GM19467 (cell line): ENCODE measurements at regions not wholly inside any gene's neighbourhood (a gene's known extent, or its start where the extent isn't known, plus 50 kb on each side); places are given as distances from the start of the nearest gene placed in this dataset.
"Not testable (repeated sequence)": the region's sequence is repeated elsewhere in the genome, so short reads cannot be mapped to it uniquely, and the experiment has no call there.

Experiments
- ATAC-seq: cut with Tn5 transposase; IDR thresholded peaks from one replicate; pipeline ENCODE4 v1.9.1; 2021; ENCODE audit warnings: mild to moderate bottlenecking, moderate library complexity; ENCODE audit not compliant: unreplicated experiment

- ATAC-seq: no peak
Observed at GRCh38 chr5:126000507-126000906, 422.7 kb upstream of the GRAMD2B start.

DNA sequence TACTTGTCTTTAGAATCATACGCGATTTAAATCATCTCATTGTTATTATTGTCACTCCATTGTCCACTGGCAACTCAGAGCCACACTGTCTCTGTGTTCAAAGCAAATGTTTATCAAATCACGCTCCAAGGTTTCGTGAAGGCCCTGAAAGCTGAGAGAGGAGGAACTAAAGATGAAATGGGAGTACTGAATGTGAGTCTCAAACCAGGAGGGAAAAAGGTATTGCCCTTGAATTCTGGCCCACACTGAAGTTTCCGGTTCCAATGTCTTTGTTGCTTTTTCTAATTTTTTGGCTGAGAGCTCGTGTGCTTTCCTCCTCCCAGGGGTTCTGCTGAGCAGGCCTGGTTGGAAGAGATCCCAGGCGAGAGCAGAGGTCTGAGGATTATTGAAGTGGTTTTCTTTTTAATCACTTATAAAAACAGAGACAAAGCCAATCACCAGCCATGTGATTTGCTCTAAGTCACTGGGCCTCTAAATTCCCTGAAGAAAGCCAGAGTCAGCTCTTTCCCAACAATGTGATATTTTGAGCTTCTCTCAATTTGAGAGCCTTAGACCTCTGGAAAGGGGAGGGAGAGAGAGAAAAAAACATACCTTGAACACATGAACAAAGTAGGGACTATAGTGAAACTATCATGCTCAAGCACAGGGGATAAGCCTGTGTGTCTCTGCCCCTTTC lies 420.8 kb upstream of the GRAMD2B start:
- no peak for ATAC-seq

GRCh38 chr5:126003309-126003708 lies 419.9 kb upstream of the GRAMD2B start:
- no peak for ATAC-seq

- ATAC-seq: no peak
Observed at GRCh38 chr5:126004636-126005035, 418.6 kb upstream of the GRAMD2B start.

DNA sequence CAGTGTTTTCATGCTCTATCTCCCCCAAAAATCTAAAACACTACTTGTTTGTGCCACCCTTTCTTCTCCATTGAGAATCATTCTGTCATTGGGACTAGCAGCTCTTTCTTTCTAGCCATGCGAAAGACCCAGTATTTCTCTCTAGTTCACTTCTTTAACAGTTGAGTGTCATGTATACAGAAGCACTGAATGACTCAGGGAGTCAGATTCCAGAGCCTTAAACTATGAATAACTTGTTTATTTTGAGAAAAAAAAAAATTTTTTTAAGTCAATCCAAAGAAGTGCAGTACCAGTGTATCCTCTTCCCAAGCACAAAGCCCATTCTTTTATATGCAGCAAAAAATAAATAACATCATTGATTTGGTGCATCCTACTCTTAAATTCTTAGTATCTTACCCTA lies 415.4 kb upstream of the GRAMD2B start:
- no peak for ATAC-seq

- no peak for ATAC-seq
Observed at GRCh38 chr5:126009566-126009965, 413.6 kb upstream of the GRAMD2B start.

- ATAC-seq: not testable (repeated sequence)
Observed at GRCh38 chr5:126011526-126011925, 411.7 kb upstream of the GRAMD2B start.

- ATAC-seq: no peak
Observed at GRCh38 chr5:126014676-126015075, 408.5 kb upstream of the GRAMD2B start.

- no peak for ATAC-seq
Observed at GRCh38 chr5:126015235-126016181, 407.7 kb upstream of the GRAMD2B start.

GRCh38 chr5:126016256-126016655 lies 407.0 kb upstream of the GRAMD2B start:
- ATAC-seq: no peak

DNA sequence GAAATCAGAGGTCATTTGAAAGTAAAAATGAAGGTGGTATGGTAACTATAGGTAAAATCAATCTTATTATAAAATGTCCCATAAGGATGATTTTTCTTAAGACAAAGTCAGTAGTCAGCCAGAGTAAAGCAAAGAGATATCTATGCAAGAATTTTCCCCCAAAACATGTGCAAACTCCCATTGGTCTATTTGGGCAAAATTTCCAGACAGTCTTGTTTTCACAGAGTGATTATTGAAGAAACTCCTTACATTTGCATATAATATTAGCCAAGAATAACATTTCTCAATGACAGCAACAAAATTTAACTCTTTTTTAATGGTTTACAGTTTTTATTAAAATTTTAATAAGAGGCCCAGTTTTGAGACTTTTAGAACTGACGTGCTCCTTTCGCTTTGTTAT lies 406.1 kb upstream of the GRAMD2B start:
- ATAC-seq: no peak

DNA sequence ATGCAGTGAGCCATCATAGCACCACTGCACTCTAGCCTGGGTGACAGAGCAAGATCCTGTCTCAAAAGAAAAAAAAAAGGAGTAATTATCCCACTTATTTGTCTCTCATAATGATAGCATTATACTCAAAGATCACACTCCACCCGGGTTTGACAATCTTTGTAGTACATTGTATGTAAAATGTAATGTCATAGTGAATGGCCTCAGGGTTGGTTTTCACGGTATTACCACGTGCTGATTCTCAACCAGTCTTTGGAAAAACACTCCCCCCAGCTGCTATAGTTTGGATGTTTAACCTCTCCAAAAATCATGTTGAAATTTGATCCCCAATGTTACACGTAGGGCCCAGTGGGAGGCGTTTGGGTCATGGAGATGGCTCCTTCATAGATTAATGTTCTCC lies 402.4 kb upstream of the GRAMD2B start:
- ATAC-seq: no peak

DNA sequence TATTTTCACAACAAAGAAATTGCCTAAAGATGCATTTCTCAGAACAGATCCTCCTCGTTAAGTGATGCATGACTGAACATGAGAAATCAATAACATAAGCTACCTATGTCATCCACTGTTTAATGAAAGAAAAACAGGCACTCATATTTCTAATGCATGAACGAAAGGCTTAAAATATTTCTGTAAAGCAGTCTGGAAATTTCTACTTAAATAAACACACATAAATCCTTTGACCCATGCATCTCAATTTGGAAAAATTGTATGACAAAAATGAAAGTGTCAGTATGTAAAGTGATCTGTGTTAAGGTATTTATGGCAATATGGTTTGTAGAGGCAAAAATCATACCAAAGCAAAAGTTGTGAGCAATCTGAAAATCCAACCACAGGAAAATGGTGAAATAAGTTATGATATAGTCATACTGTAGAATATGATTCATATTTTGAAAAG lies 399.2 kb upstream of the GRAMD2B start:
- no peak for ATAC-seq

GRCh38 chr5:126027149-126027548 lies 396.1 kb upstream of the GRAMD2B start:
- no peak for ATAC-seq

DNA sequence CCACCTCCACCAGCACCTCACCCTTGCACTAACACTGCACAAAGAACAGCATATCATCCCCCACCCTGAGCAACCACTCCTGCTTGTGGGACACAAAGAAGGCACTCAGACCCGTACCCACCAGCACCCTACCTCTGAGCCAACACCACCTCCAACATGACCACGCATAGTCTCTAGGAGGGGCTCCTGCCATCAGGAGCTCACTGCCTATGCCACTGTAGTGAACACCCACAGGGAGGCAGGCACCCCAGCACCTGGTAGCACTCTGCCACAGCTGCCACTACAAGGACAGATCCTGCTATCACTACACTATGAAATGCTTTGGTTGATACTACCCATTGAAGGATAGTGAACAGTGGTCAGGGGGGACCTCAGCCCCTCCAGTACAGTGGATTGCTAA lies 395.6 kb upstream of the GRAMD2B start:
- no peak for ATAC-seq

GRCh38 chr5:126028336-126028735 lies 394.9 kb upstream of the GRAMD2B start:
- no peak for ATAC-seq

- not testable (repeated sequence) for ATAC-seq
Observed at GRCh38 chr5:126029282-126029681, 393.9 kb upstream of the GRAMD2B start.

- no peak for ATAC-seq
Observed at GRCh38 chr5:126030698-126031097, 392.5 kb upstream of the GRAMD2B start.

DNA sequence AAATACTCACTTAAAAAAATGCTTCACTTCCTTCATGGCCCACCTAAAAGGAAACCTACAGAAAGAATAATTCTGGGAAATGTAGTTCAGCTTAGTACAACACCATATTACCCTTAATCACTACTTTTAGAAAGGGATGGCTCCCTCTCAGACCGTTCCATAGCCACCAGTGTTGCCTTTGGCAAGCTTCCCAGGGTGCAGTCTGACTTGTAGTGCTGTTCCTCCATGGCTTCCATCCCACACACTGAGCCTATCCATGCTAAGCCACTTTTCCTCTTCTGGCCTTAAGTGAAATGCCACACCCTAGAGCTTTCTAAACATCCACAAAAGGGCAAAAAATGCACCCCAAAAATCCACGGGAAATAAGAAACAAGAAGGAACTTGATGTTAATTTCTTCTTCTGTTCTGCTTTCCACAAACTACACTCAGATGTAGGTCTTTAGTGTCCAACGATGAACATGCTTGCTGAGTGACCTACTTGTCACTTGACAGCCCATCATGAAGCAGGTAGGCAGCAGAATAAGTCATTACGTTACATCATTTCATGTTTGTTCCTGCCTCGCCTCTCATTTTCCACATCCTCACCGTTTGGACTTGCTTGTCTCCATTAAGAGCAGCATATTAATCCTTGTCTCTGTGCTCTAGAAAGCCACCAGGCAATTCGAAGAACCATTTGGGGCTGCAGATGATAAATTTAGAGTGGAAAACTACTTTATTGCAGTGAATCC lies 391.1 kb upstream of the GRAMD2B start:
- ATAC-seq: no peak

- no peak for ATAC-seq
Observed at GRCh38 chr5:126043688-126044087, 379.5 kb upstream of the GRAMD2B start.

DNA sequence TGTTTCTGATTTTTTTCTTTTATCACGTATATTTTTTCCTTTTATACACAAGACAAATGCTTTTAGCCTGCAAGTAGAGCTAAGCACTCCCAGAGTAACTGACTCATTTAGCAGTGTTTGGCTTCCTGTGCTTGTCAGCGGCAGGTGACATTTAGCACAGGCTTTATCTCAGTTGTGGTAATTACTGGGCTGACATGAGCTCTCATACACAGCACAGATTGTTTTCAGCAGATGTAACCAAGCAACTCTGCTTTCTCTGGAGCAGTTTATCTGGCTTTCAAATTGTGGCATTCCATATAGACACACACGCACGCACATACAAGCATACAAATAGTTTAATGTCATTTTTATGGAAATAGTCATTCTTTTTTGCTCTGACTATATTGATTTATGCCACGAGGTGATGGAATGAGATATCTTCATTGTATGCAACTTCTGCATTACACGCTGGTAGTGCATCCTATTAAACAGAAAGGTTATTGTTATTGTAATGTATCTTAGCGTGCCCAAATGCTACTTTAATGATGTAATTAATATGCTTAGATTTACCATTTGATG lies 379.0 kb upstream of the GRAMD2B start:
- no peak for ATAC-seq
